Islet of Langerhans (tissue), 1 donor: ENCODE measurements at regions not wholly inside any gene's neighbourhood (a gene's known extent, or its start where the extent isn't known, plus 50 kb on each side); places are given as distances from the start of the nearest gene placed in this dataset.

ENCODE experiments used
- FAIRE-seq: peaks from one replicate; lab custom pipeline; 2011; peaks lifted over from hg19 to GRCh38; lab: Jason Lieb, UNC

GRCh38 chr15:70198441-70199123 is 100.9 kb upstream of the TLE3 start:
- FAIRE-seq = no peak

GRCh38 chr15:70197945-70198361 is 100.2 kb upstream of the TLE3 start:
- FAIRE-seq = no peak

GRCh38 chr15:70197318-70197944 is 99.7 kb upstream of the TLE3 start:
- FAIRE-seq = no peak

GRCh38 chr15:70196372-70197316 is 98.9 kb upstream of the TLE3 start:
- no peak for FAIRE-seq

GRCh38 chr15:70195587-70196305 is 98.0 kb upstream of the TLE3 start:
- no peak for FAIRE-seq

- FAIRE-seq = no peak
Measured at GRCh38 chr15:70195171-70195570, 97.5 kb upstream of the TLE3 start.

GRCh38 chr15:70194266-70194665 is 96.5 kb upstream of the TLE3 start:
- no peak for FAIRE-seq

GRCh38 chr15:70193734-70194133 is 96.0 kb upstream of the TLE3 start:
- FAIRE-seq = no peak

- FAIRE-seq = no peak
Measured at GRCh38 chr15:70192490-70192889, 94.8 kb upstream of the TLE3 start.

GRCh38 chr15:70192041-70192440 is 94.3 kb upstream of the TLE3 start:
- no peak for FAIRE-seq

GRCh38 chr15:70190965-70191364 is 93.2 kb upstream of the TLE3 start:
- no peak for FAIRE-seq

- FAIRE-seq = no peak
Measured at GRCh38 chr15:70189826-70190695, 92.3 kb upstream of the TLE3 start.

GRCh38 chr15:70188286-70188685 is 90.6 kb upstream of the TLE3 start:
- FAIRE-seq = no peak

- no peak for FAIRE-seq
Measured at GRCh38 chr15:70187331-70187730, 89.6 kb upstream of the TLE3 start.

GRCh38 chr15:70186152-70186551 is 88.4 kb upstream of the TLE3 start:
- no peak for FAIRE-seq

GRCh38 chr15:70185251-70185711 is 87.6 kb upstream of the TLE3 start:
- no peak for FAIRE-seq

GRCh38 chr15:70182858-70183695 is 85.4 kb upstream of the TLE3 start:
- FAIRE-seq = no peak

GRCh38 chr15:70181626-70182255 is 84.0 kb upstream of the TLE3 start:
- no peak for FAIRE-seq

- no peak for FAIRE-seq
Measured at GRCh38 chr15:70180186-70180875, 82.6 kb upstream of the TLE3 start.
